NOMO-1 (cell line): ENCODE measurements at regions not wholly inside any gene's neighbourhood (a gene's known extent, or its start where the extent isn't known, plus 50 kb on each side); places are given as distances from the start of the nearest gene placed in this dataset.

Source experiments
- DNase-seq, 2 experiments: peaks; one replicate each; lab custom pipeline; 2025; ENCODE audit not compliant: unreplicated experiment in 2 of 2; lab: John Stamatoyannopoulos, UW

- DNase-seq: no peak
Measured at GRCh38 chr5:73344835-73345234, 103.7 kb downstream of the FOXD1 start.

GRCh38 chr5:73339711-73340110 is 108.9 kb downstream of the FOXD1 start:
- DNase-seq: no peak

- DNase-seq: no peak
Measured at GRCh38 chr5:73339051-73339575, 109.5 kb downstream of the FOXD1 start.

GRCh38 chr5:73338256-73339050 is 110.1 kb downstream of the FOXD1 start:
- DNase-seq: no peak

- DNase-seq: no peak
Measured at GRCh38 chr5:73337586-73338255, 110.9 kb downstream of the FOXD1 start.

GRCh38 chr5:73336366-73336765 is 112.2 kb downstream of the FOXD1 start:
- no peak for DNase-seq

- no peak for DNase-seq
Measured at GRCh38 chr5:73333944-73334703, 114.5 kb downstream of the FOXD1 start.

- DNase-seq: no peak
Measured at GRCh38 chr5:73330613-73331012, 118.0 kb downstream of the FOXD1 start.

GRCh38 chr5:73328640-73329039 is 119.9 kb downstream of the FOXD1 start:
- peak; percentile 30 to 81 for DNase-seq

- DNase-seq: peak in 1 of 2 experiments; percentile 2
Measured at GRCh38 chr5:73327908-73328455, 120.6 kb downstream of the FOXD1 start.

- DNase-seq: no peak
Measured at GRCh38 chr5:73325546-73325945, 123.0 kb downstream of the FOXD1 start.

- no peak for DNase-seq
Measured at GRCh38 chr5:73323466-73323865, 125.1 kb downstream of the FOXD1 start.

GRCh38 chr5:73322437-73323076 is 126.0 kb downstream of the FOXD1 start:
- DNase-seq: no peak

GRCh38 chr5:73321757-73322436 is 126.7 kb downstream of the FOXD1 start:
- no peak for DNase-seq

GRCh38 chr5:73319036-73319435 is 129.5 kb downstream of the FOXD1 start:
- no peak for DNase-seq

GRCh38 chr5:73318308-73318719 is 130.3 kb downstream of the FOXD1 start:
- DNase-seq: no peak

GRCh38 chr5:73317523-73317922 is 131.1 kb downstream of the FOXD1 start:
- no peak for DNase-seq

GRCh38 chr5:73314395-73315257 is 134.0 kb downstream of the FOXD1 start:
- DNase-seq: peak; percentile 8 to 74
